Heart right ventricle (tissue), 16 donors: ENCODE measurements at regions not wholly inside any gene's neighbourhood (a gene's known extent, or its start where the extent isn't known, plus 50 kb on each side); places are given as distances from the start of the nearest gene placed in this dataset.

Experiments
- ATAC-seq, 8 donors: fragments of 200-7000 bp; cut with Tn5 transposase; one replicate each; pipeline ENCODE4 v1.9.1; 2020; ENCODE audit warnings: mild to moderate bottlenecking in 8 of 8, moderate library complexity in 8 of 8, moderate number of reproducible peaks in 1 of 8
- DNase-seq, 2 donors: peaks; one replicate each; pipeline ENCODE4 v3.0.0-alpha.2; 2020
- H3K27ac ChIP-seq, 10 donors: fragments of 200-600 bp; sonication (generic) in 2 of 10; one replicate each; pipeline versions ENCODE4 v1.5.0 to v1.8.0; 2020 to 2022; ENCODE audit warnings: mild to moderate bottlenecking in 3 of 10
- H3K27me3 ChIP-seq, 7 donors: fragments of 200-600 bp; one replicate each; pipeline ENCODE4 v1.8.0; 2021 to 2022; ENCODE audit warnings: mild to moderate bottlenecking in 2 of 7
- H3K36me3 ChIP-seq, 9 donors: fragments of 200-600 bp; sonication (generic) in 1 of 9; one replicate each; pipeline versions ENCODE4 v1.5.0 to v1.8.0; 2020 to 2022; ENCODE audit warnings: mild to moderate bottlenecking in 2 of 9
- H3K4me1 ChIP-seq, 9 donors: fragments of 200-600 bp; sonication (generic) in 1 of 9; one replicate each; pipeline versions ENCODE4 v1.5.0 to v1.8.0; 2020 to 2022; ENCODE audit warnings: mild to moderate bottlenecking in 4 of 9
- H3K4me3 ChIP-seq, 10 donors: fragments of 200-600 bp; sonication (generic) in 2 of 10; one replicate each; pipeline versions ENCODE4 v1.5.0 to v1.8.0; 2020 to 2022; ENCODE audit warnings: mild to moderate bottlenecking in 7 of 10, moderate library complexity in 2 of 10
- H3K9me3 ChIP-seq, 11 donors: fragments of 200-600 bp in 10 of 11; sonication (generic) in 2 of 11; one replicate each; pipeline versions ENCODE4 v1.5.0 to v1.8.0; 2013 to 2022; ENCODE audit warnings: mild to moderate bottlenecking in 2 of 11, control low read depth in 1 of 11, moderate library complexity in 1 of 11
- CTCF ChIP-seq, 9 donors: fragments of 200-600 bp; sonication (generic) in 2 of 9; IDR thresholded peaks; one replicate each; pipeline versions ENCODE4 v1.5.0 to v1.8.0; 2021 to 2022; ENCODE audit warnings: antibody characterized with exemption in 9 of 9, mild to moderate bottlenecking in 5 of 9, moderate library complexity in 1 of 9
- WGBS, 2 donors: extraction: QIAGEN DNeasy Blood & Tissue Kit; methylation state at CpG; one replicate each; pipeline ENCODE4 v1.1.7; 2013; ENCODE audit warnings: inconsistent platforms in 1 of 2; 5-methylcytosine and 5-hydroxymethylcytosine counted together
- intact Hi-C, 10 donors: fragments of 100-400 bp; cut with DNase I; formaldehyde crosslinking; loops; one replicate each; pipeline versions ENCODE4 v1.11.1 to v1.14.2; 2022
- donor health status: Arrhythmogenic right ventricular cardiomyopathy.
- donor health status: ischemic (EF 13 %, LVEDD 7.1; RV severe dilation, severe dysfunction).
- donor health status: healthy with polysubstance abuse.
- donor health status: DM: no; HTN: yes; CAD: no.
- donor health status: DM: no; HTN: no; CAD: no.
- donor health status: ischemic (EF 25% LVEDD 6.9; RV normal size, moderate dysfunction).
- donor health status: ischemic (EF 25% LVEDD 5.7; RV mildly dilated, moderate dysfunction).
- donor health status: healthy.
- donor health status: DM: yes; HTN: yes; CAD: no.
- donor health status: Ischemic cardiomyopathy.
- donor health status: ischemic (EF 35%, LVEDD 5.7; RV mildly dilated, moderate dysfunction).
- donor health status: nonischemic (EF 11% LVEDD 7.7; RV severe dilation, severe dysfunction).
- donor health status: DM: yes; HTN: yes; CAD: no.
- donor health status: PGD.
- donor health status: ischemic (EF 29% LVEDD 5.4; RV normal size, mild dysfunction).
- donor health status: nonischemic (EF 23%, LVEDD 6.1; RV moderate dilation, normal function).

GRCh38 chr2:13056259-13056843 lies 339.6 kb downstream of the TRIB2 start:
- H3K9me3 ChIP-seq, result no peaks in the 10 kb centered on the region

GRCh38 chr2:13057671-13058070 lies 340.9 kb downstream of the TRIB2 start:
- H3K27ac ChIP-seq, result no peak overlapping the region
- no peaks in the 10 kb centered on the region for H3K9me3 ChIP-seq
- no peaks in the 10 kb centered on the region for H3K4me1 ChIP-seq
- no peak for DNase-seq
- no peaks in the 10 kb centered on the region for H3K36me3 ChIP-seq
- H3K4me3 ChIP-seq, result no peak overlapping the region
- ATAC-seq, result no peak
- intact Hi-C loops, result no loop called here
- no peak for TF ChIP-seq CTCF (IDR thresholded peaks at IDR 0.05)
- no peaks in the 10 kb centered on the region for H3K27me3 ChIP-seq

More at GRCh38 chr2:13056259-13056843, 339.6 kb downstream of the TRIB2 start:
- DNase-seq (no peak), ATAC-seq (no peak)
- peak; percentile 22 to 69 (median 58) for TF ChIP-seq CTCF (IDR thresholded peaks at IDR 0.05)
- WGBS, 2 donors, result 45 to 52% methylated on average over 3 of the region's 3 CpGs
- H3K27me3 ChIP-seq, result no peaks in the 10 kb centered on the region
- no peak overlapping the region for H3K27ac ChIP-seq
- H3K36me3 ChIP-seq, result no peaks in the 10 kb centered on the region
- H3K4me3 ChIP-seq, result no peak overlapping the region
- intact Hi-C loops, result no loop called here
- H3K4me1 ChIP-seq, result no peaks in the 10 kb centered on the region

GRCh38 chr2:13066676-13067075 lies 349.9 kb downstream of the TRIB2 start:
- no peaks in the 10 kb centered on the region for H3K4me1 ChIP-seq
- H3K9me3 ChIP-seq, result no peaks in the 10 kb centered on the region
- DNase-seq, result no peak
- H3K36me3 ChIP-seq, result no peaks in the 10 kb centered on the region
- intact Hi-C loops, result no loop called here
- ATAC-seq, result no peak
- H3K27me3 ChIP-seq, result no peaks in the 10 kb centered on the region
- TF ChIP-seq CTCF (IDR thresholded peaks at IDR 0.05), result no peak
- no peak overlapping the region for H3K27ac ChIP-seq
- WGBS, 2 donors, result 36 to 45% methylated on average over 1 of the region's 1 CpG
- H3K4me3 ChIP-seq, result no peak overlapping the region

- ATAC-seq (no peak), DNase-seq (no peak)
- Histone ChIP-seq H3K9me3 (no peaks in the 10 kb centered on the region), H3K4me1 (no peaks in the 10 kb centered on the region), H3K27ac (no peak overlapping the region), H3K36me3 (no peaks in the 10 kb centered on the region), H3K4me3 (no peak overlapping the region), H3K27me3 (no peaks in the 10 kb centered on the region)
- intact Hi-C loops, result no loop called here
- no peak for TF ChIP-seq CTCF (IDR thresholded peaks at IDR 0.05)
- WGBS, 2 donors, result 89 to 97% methylated on average over 2 of the region's 2 CpGs
Observed at GRCh38 chr2:13067508-13067907, 350.8 kb downstream of the TRIB2 start.
